ENCODE measurements at regions not wholly inside any gene's neighbourhood (a gene's known extent, or its start where the extent isn't known, plus 50 kb on each side); places are given as distances from the start of the nearest gene placed in this dataset.

DNA sequence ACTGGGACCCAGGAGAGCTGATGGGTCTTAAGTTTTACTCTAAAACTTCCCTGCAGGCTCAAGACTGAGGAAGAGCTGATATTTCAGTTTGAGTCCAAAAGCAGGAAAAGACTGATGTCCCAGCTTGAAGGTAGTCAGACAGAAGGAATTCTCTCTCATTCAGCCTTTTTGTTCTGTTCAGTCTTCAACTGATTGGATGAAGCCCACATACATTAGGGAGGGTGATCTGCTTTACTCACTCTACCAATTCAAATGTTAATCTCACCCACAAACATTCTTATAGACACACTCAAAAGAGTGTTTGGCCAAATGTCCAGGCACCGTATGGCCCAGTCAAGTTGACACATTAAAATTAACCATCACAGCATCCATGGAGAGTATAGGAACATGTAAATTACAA lies 173.5 kb downstream of the KCNRG start:
- intact Hi-C loops (cut with micrococcal nuclease), result no loop called here

DNA sequence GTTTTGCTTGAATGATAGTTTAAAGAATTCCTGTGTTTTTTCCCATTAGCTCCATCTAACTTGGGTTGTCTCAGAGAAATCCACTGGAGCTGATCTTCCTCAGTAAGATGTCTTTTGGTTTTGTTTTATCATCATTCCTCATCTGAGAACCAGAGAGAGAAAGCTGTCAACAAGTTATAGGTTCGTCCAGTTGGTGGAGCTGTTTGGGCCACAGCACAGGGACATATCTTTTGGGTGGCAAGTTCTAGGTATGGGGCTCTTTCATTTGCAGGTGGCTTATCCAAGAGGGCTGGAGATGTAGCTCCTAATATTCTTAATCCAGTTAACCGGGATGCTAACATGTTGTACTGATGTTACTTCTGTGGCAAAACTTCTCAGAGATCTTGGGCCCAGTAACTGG lies 174.2 kb downstream of the KCNRG start:
- intact Hi-C loops (cut with micrococcal nuclease), result no loop called here

DNA sequence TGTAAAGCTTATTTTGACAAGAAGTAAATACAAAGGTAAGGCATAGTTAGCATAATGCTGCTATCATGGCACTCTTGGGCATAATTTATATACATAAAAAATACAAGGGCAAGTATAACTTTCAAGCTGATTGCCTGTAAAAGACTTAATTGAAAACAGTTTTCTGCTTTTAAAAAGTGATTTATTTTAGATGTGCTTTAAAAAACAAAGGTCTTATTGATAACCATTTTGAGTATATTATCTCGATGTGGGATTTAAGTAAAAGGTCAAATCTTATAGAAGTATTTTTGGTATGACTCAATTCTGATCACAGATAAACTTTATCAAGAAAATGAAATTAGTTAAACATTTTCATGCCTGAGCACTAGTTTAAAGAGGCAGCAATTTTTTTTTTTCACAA lies 175.8 kb downstream of the KCNRG start:
- intact Hi-C loops (cut with micrococcal nuclease), result no loop called here

DNA sequence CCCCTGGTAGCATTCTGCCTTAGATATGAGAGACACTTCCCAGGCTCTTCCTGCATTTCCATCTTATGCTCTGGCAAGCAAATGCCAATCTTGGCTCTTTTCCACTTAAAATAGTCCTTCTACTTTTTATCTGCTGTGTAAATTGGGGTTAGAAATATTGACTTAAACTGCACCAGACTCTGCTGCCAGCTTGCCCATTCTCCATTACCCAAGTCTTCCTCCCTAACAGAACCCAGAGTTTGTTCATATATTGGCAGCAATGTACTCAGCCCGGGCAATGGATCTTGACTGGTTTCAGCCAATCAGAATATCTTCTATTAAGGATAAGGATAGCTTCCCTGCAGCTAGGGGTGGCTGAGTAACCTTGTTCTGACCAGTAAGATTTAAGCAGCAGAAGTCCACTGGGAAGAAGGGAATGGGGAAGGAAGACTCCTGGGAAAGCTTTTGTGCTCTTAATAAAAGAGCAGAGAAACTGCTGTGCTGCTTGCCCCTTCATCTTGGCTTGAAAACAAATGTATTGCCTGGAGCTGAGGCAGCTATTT lies 177.1 kb downstream of the KCNRG start:
- intact Hi-C loops (cut with micrococcal nuclease), result no loop called here

DNA sequence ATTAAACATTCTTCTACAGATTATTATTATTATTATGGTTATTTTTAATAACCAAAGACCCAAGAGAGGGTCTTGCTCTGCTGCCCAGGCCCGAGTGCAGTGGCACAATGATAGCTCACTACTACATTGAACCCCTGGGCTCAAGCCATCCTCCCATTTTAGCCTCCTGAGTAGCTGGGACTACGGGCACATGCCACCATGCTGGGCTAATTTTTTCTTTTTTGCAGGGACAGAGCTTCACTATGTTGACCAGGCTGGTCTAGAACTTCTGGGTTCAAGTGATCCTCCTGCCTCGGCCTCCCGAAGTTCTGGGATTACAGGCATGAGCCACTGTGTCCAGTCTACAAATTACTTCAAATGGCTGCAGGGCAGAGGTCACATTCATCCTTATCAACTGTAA lies 179.8 kb downstream of the KCNRG start:
- intact Hi-C loops (cut with micrococcal nuclease), result no loop called here

DNA sequence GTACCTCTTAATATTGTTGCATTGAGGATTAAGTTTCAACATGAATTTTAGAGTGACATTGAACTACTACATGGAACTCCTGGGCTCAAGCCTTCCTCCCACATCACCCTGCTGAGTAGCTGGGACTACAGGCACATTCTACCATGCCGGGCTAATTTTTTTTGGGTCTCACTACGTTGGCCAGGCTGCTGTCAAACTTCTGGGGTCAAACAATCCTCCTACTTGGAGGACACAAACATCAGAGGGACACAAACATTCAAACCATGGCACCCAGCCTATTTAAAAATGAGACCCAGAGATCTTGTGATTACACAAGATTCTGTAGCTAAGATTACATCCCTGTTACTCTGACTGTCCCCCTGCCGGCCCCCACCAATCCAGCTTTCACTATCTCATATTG lies 180.9 kb downstream of the KCNRG start:
- intact Hi-C loops (cut with micrococcal nuclease), result no loop called here

DNA sequence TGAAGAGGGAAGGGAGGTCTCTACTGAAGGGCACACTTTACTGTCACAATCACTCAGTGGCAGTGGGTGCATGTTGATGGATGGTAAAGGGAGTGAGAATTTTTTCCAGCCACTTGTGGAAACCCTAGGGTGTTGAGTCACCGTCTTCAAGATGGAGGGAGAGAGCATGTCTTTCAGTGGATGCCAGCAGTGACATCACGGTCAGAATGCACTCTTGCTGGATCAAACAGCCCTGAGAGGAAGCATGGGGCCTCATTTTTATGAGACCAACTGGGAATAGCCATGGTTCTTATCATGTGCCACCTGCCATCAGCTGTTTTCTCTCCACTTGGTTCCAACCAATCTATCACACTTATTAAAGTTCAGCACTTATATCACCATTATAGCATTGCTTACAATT lies 182.5 kb downstream of the KCNRG start:
- intact Hi-C loops (cut with micrococcal nuclease), result no loop called here

DNA sequence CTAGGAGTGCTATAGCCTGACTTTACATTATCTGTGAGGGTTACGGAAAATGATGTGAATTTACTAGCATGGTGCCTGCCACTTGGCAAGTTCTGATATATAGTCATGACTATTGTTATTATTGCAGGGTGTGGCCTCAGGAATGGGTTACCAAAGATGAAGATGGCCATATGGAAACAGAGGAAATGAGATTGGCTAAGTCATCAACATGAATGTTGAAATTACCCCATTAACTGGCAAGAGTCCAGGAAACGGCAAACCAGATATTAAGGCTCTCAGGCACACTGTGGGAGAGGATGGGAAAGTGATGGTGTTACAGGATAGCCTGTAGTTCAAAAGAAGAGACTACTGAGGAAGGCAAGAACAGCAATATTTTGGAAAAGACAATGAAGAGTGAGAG lies 183.3 kb downstream of the KCNRG start:
- intact Hi-C loops (cut with micrococcal nuclease), result no loop called here

DNA sequence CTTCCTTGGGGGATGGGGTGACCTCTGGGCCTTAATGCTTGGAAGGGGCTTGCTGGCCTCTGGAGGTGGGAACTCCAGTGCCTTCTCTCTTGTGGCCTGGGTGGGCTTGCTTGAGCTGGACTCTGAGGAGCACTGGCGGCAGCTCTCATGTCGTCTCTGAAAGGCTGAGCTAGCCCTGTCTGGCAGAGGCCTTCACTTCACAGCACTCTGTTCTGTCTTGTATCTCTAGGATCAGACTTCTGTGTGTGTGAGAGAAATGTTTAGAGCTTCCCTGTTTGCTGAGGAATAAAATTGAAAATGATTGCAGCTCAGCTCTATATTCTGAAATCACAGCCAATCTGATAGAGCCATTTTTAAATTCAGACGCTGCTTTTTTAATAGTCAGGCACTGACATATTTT lies 185.3 kb downstream of the KCNRG start:
- intact Hi-C loops (cut with micrococcal nuclease), result no loop called here

DNA sequence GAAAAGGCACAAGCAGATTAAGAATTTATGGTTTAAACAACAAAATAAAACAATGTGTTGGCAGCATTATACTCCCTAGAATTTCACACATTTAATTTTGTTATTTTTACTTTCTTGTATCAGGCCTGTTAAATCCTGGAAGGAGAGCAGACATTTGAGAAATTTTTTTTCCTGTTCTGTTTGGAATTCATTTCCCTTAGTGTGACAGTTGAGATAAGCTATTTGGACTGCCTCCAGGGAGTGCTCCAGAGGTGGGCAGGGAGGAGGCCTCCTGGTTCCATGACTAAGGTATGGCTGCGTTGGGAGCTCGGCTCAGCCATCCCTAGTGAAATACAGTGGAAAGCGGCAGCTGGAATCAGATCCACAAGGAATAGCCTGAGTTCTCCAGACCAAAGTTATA lies 185.7 kb downstream of the KCNRG start:
- intact Hi-C loops (cut with micrococcal nuclease), result no loop called here

DNA sequence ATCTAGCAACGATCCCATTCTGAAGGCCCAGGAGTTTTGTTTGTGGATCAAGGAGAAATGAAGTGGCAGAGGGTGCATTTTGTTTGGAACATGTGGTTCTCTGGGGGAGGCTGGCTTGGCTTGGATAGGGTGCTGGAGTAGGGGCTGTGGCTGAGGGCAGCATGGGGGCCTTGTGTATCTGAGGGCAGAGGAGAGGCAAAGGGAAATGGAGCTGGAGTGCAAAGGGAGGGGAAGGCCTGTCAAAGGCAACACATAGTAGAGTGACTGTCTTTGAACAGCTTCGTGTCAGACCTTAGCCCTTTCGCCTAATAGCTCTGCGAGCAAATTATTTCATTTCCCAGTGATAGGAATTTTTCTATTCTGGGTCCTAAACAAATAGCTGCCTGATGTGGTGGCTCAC lies 187.2 kb downstream of the KCNRG start:
- intact Hi-C loops (cut with micrococcal nuclease), result no loop called here

DNA sequence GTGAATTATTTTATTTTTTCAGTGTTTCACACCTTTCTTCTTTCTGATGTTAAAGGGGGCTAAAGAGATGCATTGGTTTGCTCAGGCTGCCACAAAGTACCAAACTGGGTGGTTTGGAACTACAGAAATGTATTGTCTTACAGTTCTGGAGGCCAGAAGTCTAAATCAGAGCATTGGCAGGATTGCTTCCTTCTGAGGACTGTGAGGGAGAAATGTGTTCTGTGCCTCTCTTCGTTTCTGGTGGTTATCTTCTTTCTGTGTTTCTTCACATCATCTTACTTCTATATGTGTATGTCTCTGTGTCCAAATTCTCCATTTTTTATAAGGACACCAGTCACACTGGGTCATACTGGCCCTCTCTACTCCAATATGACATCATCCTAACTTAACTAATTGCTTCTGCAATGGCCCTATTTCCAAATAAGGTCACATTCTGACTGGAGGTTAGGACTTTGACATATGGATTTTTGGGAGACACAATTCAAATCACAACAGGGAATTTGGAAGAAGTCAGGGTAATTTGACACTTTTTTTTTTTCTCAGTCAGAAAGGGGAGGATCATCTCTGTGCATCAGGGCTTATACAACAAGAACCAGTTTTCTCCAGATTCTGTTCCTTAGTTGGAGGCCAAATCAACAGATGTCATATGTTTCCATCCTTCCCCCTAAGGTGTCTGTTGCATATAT lies 188.2 kb downstream of the KCNRG start:
- intact Hi-C loops (cut with micrococcal nuclease), result no loop called here

DNA sequence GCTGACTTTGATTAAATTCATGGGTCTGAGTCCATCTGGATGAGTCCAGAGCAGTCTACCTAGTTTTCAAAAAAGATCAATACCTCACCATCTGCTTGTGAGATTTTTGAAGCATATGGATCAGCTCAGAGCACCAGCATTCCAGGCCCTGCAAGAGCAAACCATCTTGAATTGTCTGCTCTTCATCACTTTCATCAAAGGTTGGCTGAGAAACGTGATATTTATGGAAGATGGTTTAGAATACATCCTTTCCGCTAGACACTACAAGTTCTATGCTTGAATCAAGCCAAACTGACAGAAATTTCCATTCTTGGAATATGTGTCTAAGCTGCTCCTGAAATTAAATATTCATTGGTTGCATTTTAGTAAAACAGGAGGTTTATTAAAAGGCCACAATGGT lies 190.3 kb downstream of the KCNRG start:
- intact Hi-C loops (cut with micrococcal nuclease), result no loop called here

DNA sequence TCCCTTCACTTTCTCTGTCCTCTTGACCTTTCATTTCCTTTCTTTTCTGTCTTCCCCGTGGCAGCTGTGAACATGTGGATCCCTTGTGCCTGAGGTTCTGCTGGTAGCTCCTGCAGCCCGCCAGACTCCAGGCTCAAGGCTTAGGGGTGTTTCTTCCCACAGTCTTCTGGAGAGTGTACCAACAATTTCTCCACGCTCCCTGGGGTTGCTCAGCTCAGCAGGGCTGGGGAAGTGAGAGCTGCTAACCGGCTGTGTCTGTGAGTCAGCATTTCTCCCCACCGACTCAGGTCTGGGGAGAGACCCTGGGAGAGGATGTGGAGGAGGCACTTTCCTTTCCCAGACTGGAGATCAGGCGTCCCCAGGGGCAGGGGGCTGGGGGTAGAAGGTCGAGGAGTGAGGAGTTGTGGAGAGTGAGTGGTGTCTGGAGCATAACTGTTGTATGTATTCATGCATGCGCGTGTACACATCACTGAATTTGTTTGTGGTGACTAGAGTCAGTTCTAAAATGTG lies 193.6 kb downstream of the KCNRG start:
- intact Hi-C loops (cut with micrococcal nuclease), result no loop called here

DNA sequence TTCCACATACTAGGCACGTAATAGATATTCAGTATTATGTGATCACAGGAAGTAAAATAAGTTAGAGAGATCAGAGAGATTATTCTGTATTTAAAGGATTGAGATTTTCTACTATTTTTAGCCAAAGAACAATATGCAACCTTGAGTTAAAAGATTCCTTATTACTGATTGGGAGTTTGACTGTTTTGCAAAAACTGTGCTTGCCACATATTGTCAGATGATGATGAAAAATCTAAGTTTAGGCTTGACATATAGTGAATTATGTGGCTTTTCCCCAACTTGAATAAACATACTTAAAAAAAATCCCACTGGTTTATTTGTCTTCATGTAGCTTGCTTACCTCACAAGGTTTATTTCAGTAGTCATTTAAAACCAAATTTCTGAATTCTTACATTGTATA lies 194.4 kb downstream of the KCNRG start:
- intact Hi-C loops (cut with micrococcal nuclease), result no loop called here

DNA sequence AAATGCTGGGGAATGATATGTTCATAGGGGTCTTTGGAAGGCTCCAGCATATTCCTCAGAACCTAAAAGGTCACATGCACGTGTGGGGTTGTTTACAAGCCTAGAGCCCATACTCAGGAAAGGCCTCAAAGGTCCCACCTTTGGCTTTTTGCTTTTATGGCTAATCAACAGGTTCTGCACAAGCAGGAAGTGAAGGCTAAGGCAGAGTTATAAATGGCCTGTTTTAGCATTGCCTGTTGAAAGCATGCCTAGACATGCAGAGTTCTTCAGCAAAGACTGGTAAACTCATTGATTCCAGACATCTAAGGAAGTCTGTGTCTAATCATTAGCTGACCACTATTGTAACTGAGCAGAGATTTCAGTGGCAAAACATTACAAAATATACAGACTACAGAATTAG lies 198.3 kb downstream of the KCNRG start:
- intact Hi-C loops (cut with micrococcal nuclease), result no loop called here

DNA sequence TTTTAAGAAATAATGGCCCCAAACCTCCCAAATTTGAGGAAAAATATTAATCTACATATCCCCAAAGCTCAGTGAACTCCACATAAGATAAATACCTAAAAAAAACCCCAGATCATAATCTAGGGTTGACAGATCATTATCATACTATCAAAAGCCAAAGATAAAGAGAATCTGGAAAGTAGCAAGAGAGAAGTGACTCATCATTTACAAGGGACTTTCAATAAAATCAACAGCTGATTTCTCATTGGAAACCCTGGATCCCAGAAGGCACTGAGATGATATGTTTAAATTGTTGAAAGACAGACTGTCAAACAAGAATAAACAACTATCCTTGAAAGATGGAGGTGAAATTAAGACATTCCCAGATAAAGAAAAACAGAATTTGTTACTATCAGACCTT lies 199.3 kb downstream of the KCNRG start:
- intact Hi-C loops (cut with micrococcal nuclease), result no loop called here

DNA sequence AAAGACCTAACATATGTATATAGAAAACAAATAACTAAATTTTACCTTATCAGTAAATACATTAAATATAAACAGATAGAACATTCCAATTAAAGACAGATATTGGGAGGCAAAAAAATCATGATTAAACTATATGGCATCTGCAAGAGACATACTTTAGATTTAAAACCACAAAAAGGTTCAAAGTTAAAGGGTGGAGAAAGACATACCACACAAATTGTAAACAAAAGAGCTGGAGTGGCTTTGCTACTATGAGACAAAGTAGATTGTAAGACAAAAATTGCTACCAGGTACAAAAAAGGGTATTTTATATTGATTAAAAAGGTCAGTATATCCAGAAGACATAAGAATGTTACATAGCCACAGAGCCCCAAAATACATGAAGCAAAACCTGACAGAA lies 200.2 kb downstream of the KCNRG start:
- intact Hi-C loops (cut with micrococcal nuclease), result no loop called here

DNA sequence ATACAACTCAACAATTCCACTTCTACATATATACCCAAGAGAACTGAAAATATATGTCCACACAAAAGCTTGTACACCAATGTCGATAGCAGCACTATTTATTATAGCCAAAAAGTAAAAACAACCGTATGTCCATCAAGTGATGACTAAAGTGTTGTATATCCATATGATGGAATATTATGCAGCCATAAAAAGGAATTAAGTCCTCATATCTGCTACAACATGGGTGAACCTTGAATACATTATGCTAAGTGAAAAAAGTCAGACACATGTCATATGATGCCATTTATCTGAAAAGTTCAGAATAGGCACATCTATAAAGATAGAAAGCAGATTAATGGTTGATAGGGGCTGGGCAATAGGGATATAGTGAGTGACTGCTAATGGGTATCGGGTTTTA lies 204.5 kb downstream of the KCNRG start:
- intact Hi-C loops (cut with micrococcal nuclease), result no loop called here

DNA sequence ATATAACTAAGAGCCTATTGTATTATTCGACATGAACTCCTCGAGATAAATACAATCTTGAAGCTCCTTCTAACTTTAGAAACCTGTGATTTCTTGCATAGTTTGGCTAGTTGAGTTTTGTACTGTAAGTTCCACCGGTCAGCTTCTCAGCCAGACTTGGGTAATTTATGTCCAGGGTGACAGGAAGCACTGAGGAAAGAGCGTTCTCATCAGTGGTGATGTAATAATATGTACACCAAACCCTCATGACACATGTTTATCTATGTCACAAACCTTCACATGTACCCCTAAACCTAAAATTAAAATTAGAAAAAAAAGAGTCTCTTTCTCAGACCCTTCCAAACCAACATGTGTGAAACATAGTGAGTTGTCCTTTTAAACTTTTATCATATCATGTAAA lies 205.7 kb downstream of the KCNRG start:
- intact Hi-C loops (cut with micrococcal nuclease), result no loop called here

DNA sequence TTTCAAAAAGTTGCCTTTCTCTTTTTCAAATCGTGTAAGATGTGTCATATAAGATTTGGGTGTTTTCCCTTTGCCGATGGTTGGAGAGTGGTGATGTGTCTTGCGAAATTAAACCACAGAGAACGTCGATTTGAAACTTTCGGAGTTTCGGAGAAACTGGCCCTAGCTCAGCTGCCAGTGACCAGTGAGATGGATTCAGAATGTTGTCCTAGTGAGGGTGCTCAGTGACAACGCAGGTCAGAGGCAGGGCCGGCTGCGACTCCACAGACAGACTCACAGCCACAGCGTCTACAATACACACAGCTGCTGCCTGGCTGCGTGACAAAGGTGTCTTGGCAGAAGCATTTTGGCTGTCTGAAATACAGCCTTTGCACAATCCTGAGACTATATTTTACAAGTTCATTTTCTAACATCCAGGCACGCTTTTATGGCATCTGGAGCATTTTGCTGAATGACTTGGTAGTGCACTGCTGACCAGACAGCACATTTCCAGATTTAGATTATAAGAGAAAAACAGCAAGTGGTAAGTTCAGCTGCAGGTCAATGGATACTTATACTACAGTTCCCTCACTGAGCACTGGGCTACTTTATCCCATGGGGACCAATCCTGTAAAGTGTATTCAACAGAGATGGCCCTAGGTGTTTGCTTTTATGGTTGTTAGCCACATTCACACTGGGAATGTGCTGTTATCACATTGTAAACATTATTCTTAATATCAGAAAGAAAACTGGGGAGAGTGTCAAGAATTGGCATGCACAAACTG lies 207.5 kb downstream of the KCNRG start:
- intact Hi-C loops (cut with micrococcal nuclease), result no loop called here

DNA sequence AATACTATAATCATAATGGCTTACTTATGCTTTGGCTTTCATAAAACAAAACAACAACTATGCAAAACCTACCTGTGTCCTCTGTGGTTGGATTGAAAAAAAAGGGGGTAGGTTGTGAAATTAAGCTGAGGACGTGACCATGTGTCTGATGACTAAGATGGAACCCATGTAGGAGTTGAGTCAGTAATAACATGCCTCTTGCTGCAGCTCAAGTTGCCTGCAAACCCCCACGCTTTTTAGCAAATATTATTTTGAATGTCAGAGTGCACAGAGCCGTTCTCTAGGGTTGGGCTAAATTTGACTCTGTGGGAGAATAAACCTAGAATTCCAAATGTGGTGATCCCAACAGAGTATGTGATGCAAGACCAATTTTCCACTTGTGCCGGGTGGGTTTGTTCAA lies 209.3 kb downstream of the KCNRG start:
- intact Hi-C loops (cut with micrococcal nuclease), result no loop called here

Measured in T-helper 2 cell treated with Interferon-gamma antibody and Interleukin-4, amounts not matched to agents 100 ng/mL and 5 ng/mL, for 36 hours (primary cell).